Epithelial cell of esophagus (primary cell): ENCODE measurements at regions not wholly inside any gene's neighbourhood (a gene's known extent, or its start where the extent isn't known, plus 50 kb on each side); places are given as distances from the start of the nearest gene placed in this dataset.
A peak's percentile ranks its signal among the peaks of the same experiment; 100 is the strongest.

Source experiments
- DNase-seq: peaks from one replicate; pipeline ENCODE4 v3.0.0; 2010; ENCODE audit warnings: low read depth
- H3K4me3 ChIP-seq: 2 replicates; pipeline ENCODE4 v1.5.1; 2011; ENCODE audit warnings: mild to moderate bottlenecking, low read length, control low read depth
- CTCF ChIP-seq: IDR thresholded peaks from 2 replicates; pipeline ENCODE4 v1.5.1; 2011; ENCODE audit warnings: low read depth, mild to moderate bottlenecking, low read length, control low read depth, inconsistent platforms; ENCODE audit not compliant: insufficient read depth; ENCODE audit errors: missing control alignments

- DNase-seq: peak; percentile 0
- TF ChIP-seq CTCF: no peak
- H3K4me3 ChIP-seq: no peak overlapping the region
Measured at GRCh38 chrX:113297437-113297836, 456.8 kb upstream of the AMOT start.

GRCh38 chrX:113289503-113289902, 448.9 kb upstream of the AMOT start:
- H3K4me3 ChIP-seq: no peak overlapping the region
- TF ChIP-seq CTCF: no peak
- DNase-seq: no peak

GRCh38 chrX:113287761-113288160, 447.1 kb upstream of the AMOT start:
- no peak for DNase-seq
- TF ChIP-seq CTCF: no peak
- no peak overlapping the region for H3K4me3 ChIP-seq

GRCh38 chrX:113275804-113276203, 435.2 kb upstream of the AMOT start:
- DNase-seq: no peak
- no peak for TF ChIP-seq CTCF
- H3K4me3 ChIP-seq: no peak overlapping the region

- TF ChIP-seq CTCF: no peak
- H3K4me3 ChIP-seq: no peak overlapping the region
- DNase-seq: no peak
Measured at GRCh38 chrX:113274791-113275190, 434.2 kb upstream of the AMOT start.

- no peak for TF ChIP-seq CTCF
- no peak overlapping the region for H3K4me3 ChIP-seq
- DNase-seq: no peak
Measured at GRCh38 chrX:113274345-113274744, 433.7 kb upstream of the AMOT start.

- no peak for TF ChIP-seq CTCF
- no peak for DNase-seq
- H3K4me3 ChIP-seq: no peak overlapping the region
Measured at GRCh38 chrX:113269203-113269602, 428.6 kb upstream of the AMOT start.
